22Rv1 (cell line): ENCODE measurements at regions not wholly inside any gene's neighbourhood (a gene's known extent, or its start where the extent isn't known, plus 50 kb on each side); places are given as distances from the start of the nearest gene placed in this dataset.

Experiments
- CTCF ChIP-seq: fragments of 450-650 bp; IDR thresholded peaks from 2 replicates; pipeline ENCODE4 v1.5.1; 2017; ENCODE audit warnings: mild to moderate bottlenecking
- ZFX ChIP-seq: fragments of 450-650 bp; IDR thresholded peaks from 2 replicates; pipeline ENCODE4 v1.6.1; 2017; ENCODE audit warnings: antibody characterized with exemption, borderline replicate concordance

DNA sequence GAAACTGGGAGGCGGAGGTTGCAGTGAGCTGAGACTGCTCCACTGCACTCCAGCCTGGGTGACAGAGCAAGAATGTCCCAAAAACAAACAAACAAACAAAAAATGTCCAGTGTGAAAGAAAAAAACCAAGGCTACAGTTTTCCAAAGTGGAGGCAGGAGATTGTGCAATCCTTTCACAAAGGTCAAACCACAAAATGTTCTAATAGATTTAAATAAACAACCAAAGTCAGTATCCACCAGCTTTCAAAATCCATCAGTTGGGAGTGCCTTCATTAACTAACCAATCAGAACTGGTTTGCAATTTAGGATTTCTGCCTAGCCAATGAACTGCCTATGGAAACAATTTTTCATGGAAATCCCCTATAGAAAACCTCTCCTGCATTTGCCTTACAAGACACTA, 52.3 kb upstream of the TRIM9 start:
- TF ChIP-seq CTCF (no peak), ZFX (no peak)
